SK-N-SH treated with all-trans-retinoic acid at 6 μM for 48 hours (cell line): ENCODE measurements at regions not wholly inside any gene's neighbourhood (a gene's known extent, or its start where the extent isn't known, plus 50 kb on each side); places are given as distances from the start of the nearest gene placed in this dataset.

Experiments
- ARNTL ChIP-seq: fragments of 450-650 bp; formaldehyde crosslinking; IDR thresholded peaks from 2 replicates; pipeline ENCODE4 v1.5.0; 2020; ENCODE audit warnings: low read depth, mild to moderate bottlenecking, moderate library complexity, borderline replicate concordance
- ESRRG ChIP-seq: fragments of 250-450 bp; sonication (Bioruptor Pico); IDR thresholded peaks from 2 replicates; pipeline ENCODE4 v1.6.1; 2021; ENCODE audit warnings: mild to moderate bottlenecking
- PATZ1 ChIP-seq: fragments of 250-450 bp; sonication (Bioruptor Pico); IDR thresholded peaks from 2 replicates; pipeline ENCODE4 v1.8.0; 2020; ENCODE audit warnings: mild to moderate bottlenecking, moderate library complexity, borderline replicate concordance
- PPARA ChIP-seq: fragments of 250-450 bp; sonication (Bioruptor Pico); IDR thresholded peaks from 2 replicates; pipeline ENCODE4 v1.5.0; 2020; ENCODE audit warnings: mild to moderate bottlenecking, borderline replicate concordance
- RARB ChIP-seq: fragments of 250-450 bp; sonication (Bioruptor Pico); IDR thresholded peaks from 2 replicates; pipeline ENCODE4 v1.8.0; 2021; ENCODE audit warnings: mild to moderate bottlenecking, moderate library complexity
- TCF4 ChIP-seq: fragments of 250-450 bp; sonication (Bioruptor Pico); IDR thresholded peaks from 2 replicates; pipeline ENCODE4 v1.8.0; 2021; ENCODE audit warnings: mild to moderate bottlenecking, moderate library complexity, borderline replicate concordance
- ZFP3 ChIP-seq: fragments of 250-450 bp; sonication (Bioruptor Pico); IDR thresholded peaks from 2 replicates; pipeline ENCODE4 v1.5.0; 2020; ENCODE audit warnings: mild to moderate bottlenecking, moderate library complexity
- ZFP30 ChIP-seq: fragments of 450-650 bp; formaldehyde crosslinking; IDR thresholded peaks from 2 replicates; pipeline ENCODE4 v1.5.0; 2022; ENCODE audit warnings: mild to moderate bottlenecking, moderate library complexity
- ZNF70 ChIP-seq: fragments of 450-650 bp; formaldehyde crosslinking; IDR thresholded peaks from 2 replicates; pipeline ENCODE4 v1.5.0; 2020; ENCODE audit warnings: mild to moderate bottlenecking, moderate library complexity
- ZNF8 ChIP-seq: fragments of 450-650 bp; formaldehyde crosslinking; IDR thresholded peaks from 2 replicates; pipeline ENCODE4 v1.5.0; 2020; ENCODE audit warnings: mild to moderate bottlenecking, moderate library complexity
- TF ChIP-seq, protein P1 (sequence below): fragments of 250-450 bp; sonication (Bioruptor Pico); IDR thresholded peaks from 2 replicates; pipeline ENCODE4 v1.5.1; 2021; ENCODE audit warnings: mild to moderate bottlenecking, moderate library complexity

DNA sequence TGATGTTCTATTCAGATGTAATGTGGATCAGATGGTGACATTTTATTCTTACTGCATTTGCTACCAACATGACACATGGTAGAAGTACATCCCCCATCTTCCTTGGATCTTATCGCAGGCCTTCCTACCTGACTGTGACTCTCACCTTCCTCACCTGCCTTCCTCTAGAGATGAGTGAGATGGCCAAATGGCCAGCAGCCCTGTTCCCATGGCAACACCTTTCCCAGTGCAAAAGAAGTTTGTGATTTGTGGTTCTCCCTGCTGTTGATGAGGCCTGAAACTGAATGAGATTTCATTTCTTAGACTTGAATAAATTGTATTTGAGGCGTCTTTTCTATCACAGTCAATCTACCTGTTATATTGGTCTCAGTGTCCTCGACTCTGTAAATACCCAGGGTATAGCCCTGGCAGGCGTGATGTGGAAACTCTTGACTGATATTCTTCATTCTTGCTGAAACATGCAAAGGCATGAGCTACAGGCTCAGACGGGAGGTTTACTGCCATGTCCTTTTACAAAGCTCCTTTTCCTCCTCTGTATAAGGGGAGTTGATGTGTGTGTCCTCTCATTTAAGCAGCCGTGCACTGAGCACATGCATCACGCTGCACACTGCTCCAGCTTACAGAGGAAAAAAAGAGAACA lies 440.7 kb upstream of the AKR1E2 start:
- no peak for TF ChIP-seq ARNTL (CRISPR knock-in tag)
- TF ChIP-seq, protein P1, sequence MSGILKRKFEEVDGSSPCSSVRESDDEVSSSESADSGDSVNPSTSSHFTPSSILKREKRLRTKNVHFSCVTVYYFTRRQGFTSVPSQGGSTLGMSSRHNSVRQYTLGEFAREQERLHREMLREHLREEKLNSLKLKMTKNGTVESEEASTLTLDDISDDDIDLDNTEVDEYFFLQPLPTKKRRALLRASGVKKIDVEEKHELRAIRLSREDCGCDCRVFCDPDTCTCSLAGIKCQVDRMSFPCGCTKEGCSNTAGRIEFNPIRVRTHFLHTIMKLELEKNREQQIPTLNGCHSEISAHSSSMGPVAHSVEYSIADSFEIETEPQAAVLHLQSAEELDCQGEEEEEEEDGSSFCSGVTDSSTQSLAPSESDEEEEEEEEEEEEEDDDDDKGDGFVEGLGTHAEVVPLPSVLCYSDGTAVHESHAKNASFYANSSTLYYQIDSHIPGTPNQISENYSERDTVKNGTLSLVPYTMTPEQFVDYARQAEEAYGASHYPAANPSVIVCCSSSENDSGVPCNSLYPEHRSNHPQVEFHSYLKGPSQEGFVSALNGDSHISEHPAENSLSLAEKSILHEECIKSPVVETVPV (CRISPR knock-in tag), result no peak
- no peak for TF ChIP-seq ZNF8 (CRISPR knock-in tag)
- TF ChIP-seq ZFP3, result no peak
- TF ChIP-seq ZFP30 (CRISPR knock-in tag), result no peak
- no peak for TF ChIP-seq PATZ1 (CRISPR knock-in tag)
- no peak for TF ChIP-seq ZNF70
- TF ChIP-seq RARB (CRISPR knock-in tag), result no peak
- TF ChIP-seq ESRRG, result no peak
- TF ChIP-seq TCF4 (CRISPR knock-in tag), result no peak
- TF ChIP-seq PPARA (CRISPR knock-in tag), result no peak
